KG1 (cell line): ENCODE measurements at regions not wholly inside any gene's neighbourhood (a gene's known extent, or its start where the extent isn't known, plus 50 kb on each side); places are given as distances from the start of the nearest gene placed in this dataset.
"Not testable (repeated sequence)": the region's sequence is repeated elsewhere in the genome, so short reads cannot be mapped to it uniquely, and the experiment has no call there.

Experiments used
- DNase-seq: peaks from one replicate; lab custom pipeline; 2025; lab: John Stamatoyannopoulos, UW

- no peak for DNase-seq
Measured at GRCh38 chr11:87463486-87464102, 425.9 kb downstream of the TMEM135 start.

DNA sequence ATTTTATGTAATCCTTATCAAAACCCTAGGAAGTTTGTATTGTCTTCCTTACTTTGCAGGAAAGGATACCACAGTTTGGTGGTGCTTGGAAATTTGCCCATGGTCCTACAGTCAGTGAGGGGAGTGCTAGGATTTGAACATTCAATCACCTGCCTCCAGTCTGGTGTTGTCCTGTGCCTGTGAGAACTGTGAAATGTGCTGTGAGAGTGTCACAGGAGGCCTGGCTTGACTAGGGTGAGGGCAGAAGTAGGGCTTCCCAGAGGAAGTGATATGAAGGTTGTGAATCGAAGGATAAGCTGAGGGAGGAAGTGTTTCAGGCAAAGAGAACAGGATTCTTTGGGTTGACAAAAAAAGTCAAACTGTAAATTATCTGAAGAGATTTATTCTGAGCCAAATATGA, 424.4 kb downstream of the TMEM135 start:
- no peak for DNase-seq

DNA sequence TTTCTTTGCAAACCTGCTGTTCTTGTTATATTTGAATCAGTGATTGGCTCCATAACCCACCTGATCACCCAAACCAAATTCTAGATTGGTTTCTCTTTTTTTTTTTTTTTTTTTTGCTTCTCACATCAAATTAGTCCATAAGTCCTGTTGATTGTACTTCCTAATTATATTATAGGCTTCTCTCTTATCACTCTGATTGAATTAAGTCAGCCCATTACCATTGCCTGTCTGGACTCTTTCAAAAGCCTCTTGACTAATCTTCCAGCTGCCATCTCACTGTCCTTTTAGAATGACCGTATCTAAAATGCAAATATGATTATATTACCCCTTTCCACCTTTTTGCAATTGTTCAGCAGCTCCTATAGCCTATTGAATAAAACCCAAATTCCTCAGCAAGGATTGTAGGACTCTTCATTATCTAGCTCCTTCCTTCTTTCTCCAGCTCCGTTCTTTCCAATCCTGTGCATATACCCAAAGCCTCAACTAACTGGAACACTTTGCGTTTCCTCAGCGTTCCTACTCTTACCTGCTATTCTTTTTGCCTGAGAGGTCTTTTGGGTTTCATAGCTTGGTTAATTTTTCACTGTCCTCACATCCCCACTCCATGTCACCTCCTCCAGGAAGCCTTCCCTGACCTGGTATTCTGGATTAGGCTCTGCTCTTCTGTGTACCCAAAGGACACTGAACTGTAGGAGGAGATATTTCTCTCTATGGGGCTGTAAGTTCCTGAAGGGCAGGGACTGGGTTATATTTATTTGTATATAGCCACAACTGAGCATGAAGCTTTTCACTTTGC, 423.3 kb downstream of the TMEM135 start:
- no peak for DNase-seq

- DNase-seq, result no peak
Measured at GRCh38 chr11:87460279-87460678, 422.5 kb downstream of the TMEM135 start.

DNA sequence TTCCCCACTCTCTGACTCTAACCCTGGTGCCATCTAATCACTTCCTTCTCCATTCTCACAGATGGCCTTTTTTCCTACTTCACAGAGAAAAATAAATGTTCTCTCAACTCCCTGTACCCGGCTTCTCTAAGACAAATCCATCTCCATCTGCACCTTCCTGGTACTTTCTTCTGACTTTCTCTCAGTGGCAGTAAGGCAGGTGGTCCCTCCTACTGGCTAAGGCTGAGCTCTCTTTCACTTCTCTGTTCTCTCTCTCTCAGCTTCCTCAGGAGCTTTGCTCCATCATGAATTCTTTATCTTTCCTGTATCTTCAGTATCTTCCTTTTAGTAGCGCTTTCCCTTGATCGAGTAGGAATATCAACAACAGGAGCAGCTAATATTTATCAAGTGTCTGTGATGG, 421.6 kb downstream of the TMEM135 start:
- DNase-seq, result no peak

- no peak for DNase-seq
Measured at GRCh38 chr11:87456499-87456898, 418.8 kb downstream of the TMEM135 start.

DNA sequence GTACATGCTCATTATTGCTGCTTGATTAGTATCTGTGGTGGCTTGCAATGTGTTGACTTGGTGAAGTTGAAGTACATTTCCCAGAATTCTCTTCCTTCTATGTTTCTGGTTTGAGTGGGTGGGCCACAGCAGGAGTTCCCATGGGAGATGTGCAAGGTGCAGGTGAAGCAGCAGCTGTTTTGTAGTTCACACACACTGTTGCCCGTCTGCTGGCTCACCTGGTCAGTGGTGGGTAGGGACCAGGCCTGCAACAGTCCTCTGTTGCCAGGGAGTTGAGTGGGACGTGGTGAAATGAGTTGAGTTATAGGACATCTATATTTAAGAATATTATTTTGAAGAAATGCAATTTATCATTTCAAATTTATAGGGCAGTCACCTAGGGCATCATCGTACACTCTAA, 417.4 kb downstream of the TMEM135 start:
- DNase-seq, result no peak

- DNase-seq, result no peak
Measured at GRCh38 chr11:87454241-87454640, 416.5 kb downstream of the TMEM135 start.

GRCh38 chr11:87453531-87454089, 415.9 kb downstream of the TMEM135 start:
- DNase-seq, result no peak

DNA sequence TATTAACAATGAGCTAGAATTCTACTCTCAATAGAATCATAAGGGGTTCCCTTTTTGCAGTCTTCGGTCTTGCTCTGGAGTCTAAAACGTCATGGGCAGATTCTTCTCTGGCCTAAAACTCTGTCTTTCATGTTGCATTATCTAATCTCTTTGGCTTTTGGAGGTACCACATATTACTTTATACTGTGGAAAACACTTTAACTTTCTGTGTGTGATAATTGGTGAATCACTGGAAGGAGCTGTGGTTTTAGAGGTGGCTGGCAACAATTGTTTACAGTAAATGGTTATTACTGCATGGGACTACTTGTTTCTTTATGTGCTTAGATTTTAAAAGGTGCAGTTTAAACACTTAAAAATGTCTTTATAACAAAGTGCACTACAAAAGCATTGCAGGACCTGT, 414.3 kb downstream of the TMEM135 start:
- DNase-seq, result not testable (repeated sequence)

DNA sequence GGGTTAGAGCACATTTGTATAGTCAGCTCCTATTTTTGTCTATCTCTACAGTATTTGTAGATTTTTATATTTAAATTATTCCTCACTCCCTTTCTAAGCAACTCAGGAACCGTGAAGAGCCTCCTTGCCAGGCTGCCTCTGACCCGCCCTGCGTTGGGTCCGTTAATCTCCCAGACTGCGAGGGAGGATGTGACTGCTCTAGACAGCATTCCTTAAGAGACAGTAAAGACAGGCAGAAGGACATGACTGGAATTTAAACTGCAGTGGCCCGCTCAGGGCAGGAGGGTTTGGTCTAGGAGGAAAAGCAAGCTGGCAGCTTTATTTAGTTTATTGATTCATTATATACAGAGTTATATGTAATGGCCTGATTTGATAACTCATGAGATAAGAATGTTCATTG, 413.7 kb downstream of the TMEM135 start:
- no peak for DNase-seq

- DNase-seq, result no peak
Measured at GRCh38 chr11:87447606-87448005, 409.9 kb downstream of the TMEM135 start.

DNA sequence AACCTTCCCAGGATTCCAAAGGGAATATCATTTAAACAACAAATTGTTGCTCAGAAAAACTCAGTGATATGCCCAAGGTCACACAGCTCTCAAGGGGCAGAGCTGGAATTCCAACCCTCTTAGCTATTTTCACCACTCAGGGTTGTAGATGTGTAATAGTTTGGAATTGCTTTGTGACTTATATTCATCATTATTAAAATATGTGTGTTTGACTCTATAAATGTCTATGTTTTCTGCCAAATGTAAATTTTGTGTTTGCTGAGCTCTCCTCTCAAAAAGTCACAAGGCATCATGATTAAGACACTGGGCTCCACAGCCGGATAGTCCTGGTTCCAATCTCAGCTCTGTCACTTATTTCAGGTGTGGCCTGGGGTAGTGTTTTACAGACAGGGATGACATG, 407.3 kb downstream of the TMEM135 start:
- no peak for DNase-seq

DNA sequence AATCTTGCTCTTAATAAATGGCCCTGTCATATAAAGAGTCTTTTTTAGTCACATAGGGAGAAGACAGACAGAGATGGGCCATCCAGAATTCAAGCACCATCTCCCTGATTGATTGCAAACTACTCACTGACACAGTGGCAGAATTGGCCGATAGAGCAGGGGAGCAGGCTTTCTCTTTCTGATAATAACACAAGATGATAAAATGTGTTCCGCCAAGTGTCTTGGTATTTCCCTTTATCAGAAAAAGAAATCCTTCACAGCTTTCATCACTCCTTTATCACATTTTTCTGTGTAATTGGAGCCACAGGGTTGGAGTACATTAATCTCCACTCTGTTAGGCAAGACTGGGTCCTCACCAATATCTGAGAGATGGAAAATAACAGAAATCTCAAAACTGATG, 406.0 kb downstream of the TMEM135 start:
- no peak for DNase-seq

DNA sequence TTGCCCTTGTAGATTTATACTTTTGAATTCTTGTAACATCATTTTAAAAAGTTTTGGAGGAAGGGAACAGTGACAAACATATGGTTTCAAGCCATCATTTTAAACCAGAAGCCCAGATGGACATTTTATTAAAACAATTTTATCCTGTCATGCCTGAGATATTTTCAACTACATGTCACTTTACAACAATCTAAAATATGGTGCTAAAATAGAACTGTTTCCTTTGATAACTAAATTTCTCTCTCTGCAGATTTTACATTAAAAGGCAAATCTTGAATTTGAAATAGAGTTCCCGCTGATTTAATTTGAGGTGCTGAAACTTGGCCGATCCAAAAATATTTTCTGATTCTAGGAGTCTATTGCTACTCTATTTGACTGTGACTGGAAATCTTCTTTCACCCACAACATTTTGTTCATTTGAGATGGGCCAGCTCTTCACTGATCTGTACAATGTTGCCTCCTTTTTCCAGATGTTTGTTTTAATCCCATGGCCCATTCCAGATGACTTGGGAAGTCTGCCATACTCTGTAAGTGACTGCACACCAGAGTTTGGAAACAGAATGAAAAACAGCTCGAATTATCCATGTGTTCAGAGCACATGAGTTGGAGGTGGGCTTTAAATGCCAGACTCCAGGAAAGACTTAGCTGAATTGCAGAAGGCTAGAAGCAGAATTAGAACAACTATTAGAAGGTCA, 402.5 kb downstream of the TMEM135 start:
- no peak for DNase-seq

DNA sequence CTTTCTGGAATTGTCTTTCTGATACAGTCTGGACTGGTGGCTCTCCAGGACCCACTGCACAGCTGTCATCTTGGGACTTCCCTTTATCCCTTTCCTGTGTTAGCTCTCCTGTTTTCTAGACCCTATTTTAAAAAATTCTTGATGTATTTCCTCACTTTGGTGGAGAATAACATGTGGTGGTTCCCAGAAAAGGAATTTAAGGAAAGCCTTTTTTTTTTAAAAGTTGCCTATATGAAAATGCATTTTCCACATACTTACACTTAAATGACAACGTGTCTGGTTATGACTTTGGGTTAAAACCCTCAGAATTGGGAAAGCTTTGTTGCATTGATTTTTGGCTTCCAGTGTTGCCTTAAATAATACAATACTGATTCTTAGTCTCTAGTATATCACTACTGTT, 400.7 kb downstream of the TMEM135 start:
- DNase-seq, result no peak

- no peak for DNase-seq
Measured at GRCh38 chr11:87437844-87438223, 400.1 kb downstream of the TMEM135 start.

DNA sequence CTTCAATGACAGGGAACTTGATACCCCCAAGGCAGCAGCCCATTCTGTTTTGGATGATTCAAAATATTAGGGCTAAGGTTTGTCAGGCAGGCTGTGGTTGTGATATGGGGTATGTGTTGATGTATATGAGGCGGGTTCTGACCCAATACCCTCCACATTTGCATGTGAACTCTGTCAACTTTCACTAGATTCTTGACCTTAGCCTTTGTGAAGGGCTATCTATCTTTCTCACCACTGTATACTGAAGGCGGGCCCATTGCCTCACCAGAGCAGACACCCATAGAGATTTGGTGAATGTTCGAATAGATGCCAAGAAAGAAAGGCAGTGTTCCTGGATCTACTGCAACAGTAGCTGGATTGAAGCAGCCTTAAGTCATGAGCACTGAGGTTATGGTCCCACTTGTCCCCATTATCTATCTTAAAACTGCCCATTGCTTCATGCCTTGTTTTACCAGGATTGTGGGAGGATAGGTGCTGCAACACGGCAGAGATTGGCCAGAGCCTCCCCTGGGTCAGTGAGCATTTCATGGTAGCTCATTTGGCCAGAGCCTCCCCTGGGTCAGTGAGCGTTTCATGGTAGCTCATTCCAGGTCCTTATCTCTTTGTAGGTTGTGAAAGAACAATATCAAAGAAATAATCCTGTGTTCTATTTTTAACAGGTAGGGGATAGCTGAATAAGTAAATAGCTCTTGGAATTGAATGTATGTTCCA, 399.6 kb downstream of the TMEM135 start:
- DNase-seq, result no peak

DNA sequence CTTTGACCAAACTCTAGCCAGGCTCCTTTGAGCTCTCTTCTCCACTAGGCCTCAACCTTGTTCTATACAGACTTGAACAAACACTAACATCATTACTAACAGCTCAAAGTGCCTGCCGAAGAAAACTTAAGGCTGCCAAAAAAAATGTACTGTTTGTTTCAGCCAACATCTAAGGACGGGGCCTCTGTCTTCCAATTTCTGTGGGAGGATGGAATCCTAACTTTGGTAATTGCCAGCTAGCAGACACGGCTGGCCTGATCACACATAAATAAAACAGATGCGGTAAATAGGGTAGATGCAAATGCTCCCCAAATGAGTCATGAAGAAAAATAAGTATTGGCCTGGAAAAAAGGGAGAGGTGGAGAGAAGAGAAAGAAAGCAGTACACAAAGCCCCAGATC, 394.3 kb downstream of the TMEM135 start:
- no peak for DNase-seq

- no peak for DNase-seq
Measured at GRCh38 chr11:87431392-87431791, 393.7 kb downstream of the TMEM135 start.

DNA sequence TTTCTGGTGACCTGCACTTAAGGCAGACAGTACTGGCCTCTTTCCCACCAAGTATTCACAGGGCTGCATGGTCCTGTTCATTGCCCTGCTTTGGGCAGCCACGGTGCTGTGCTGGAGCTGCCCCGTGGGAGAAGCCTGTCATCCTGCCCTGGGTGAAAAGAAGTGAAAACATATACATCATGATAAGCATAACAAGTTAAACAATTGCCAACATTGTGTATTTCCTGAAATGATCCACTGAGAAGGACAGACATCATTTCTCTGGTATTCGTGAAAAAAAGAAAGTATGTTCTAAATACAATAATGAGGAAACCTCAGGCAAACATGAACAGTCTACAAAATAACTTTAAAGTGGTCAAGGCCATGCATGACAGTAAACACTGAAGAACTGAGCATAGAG, 393.1 kb downstream of the TMEM135 start:
- no peak for DNase-seq

DNA sequence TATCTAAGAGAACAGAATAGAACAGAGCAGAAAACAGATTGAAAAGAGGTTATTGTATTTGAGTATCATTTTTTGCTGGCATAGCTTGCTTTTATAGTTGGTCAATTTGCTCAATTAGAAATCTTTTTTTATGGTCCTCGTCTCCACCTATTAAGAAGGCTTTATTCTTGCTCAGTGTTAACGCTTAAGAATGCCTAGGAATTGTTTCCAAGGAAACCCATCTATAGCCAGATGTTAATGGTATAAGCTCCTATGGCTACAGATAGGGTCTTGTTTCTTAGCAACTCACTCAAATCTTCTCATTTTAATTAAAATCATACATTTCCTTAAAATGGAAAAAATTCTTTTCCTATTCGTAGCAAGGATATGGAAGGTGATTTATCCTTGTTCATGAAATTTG, 392.3 kb downstream of the TMEM135 start:
- no peak for DNase-seq
